ENCODE measurements at regions not wholly inside any gene's neighbourhood (a gene's known extent, or its start where the extent isn't known, plus 50 kb on each side); places are given as distances from the start of the nearest gene placed in this dataset.

DNA sequence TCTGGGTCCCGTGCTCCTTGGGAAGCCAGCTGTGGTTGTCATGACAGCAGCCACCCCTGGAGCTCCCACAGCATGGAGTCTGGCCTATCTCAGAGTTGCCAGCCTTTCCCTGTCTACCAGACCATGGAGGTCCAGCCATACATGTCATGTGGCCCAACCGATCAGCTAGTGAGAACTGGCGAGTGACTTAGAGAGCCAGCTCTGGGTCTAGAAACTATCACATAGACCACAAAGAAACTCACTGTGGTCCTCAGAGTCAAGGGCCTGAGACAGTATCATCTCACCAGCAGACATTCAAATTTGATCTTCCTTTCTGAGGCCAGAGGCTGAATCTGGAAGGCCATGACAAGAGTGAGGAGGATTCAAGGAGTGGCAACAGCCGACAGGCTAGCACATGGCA is 223.3 kb upstream of the GPR26 start:
- TF ChIP-seq, protein P1, sequence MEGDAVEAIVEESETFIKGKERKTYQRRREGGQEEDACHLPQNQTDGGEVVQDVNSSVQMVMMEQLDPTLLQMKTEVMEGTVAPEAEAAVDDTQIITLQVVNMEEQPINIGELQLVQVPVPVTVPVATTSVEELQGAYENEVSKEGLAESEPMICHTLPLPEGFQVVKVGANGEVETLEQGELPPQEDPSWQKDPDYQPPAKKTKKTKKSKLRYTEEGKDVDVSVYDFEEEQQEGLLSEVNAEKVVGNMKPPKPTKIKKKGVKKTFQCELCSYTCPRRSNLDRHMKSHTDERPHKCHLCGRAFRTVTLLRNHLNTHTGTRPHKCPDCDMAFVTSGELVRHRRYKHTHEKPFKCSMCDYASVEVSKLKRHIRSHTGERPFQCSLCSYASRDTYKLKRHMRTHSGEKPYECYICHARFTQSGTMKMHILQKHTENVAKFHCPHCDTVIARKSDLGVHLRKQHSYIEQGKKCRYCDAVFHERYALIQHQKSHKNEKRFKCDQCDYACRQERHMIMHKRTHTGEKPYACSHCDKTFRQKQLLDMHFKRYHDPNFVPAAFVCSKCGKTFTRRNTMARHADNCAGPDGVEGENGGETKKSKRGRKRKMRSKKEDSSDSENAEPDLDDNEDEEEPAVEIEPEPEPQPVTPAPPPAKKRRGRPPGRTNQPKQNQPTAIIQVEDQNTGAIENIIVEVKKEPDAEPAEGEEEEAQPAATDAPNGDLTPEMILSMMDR (IDR thresholded peaks at IDR 0.05): no peak
- TF ChIP-seq POLR2AphosphoS5 (IDR thresholded peaks at IDR 0.05) (no peak), POLR2A (IDR thresholded peaks at IDR 0.05) (no peak), EP300 (IDR thresholded peaks at IDR 0.05) (no peak)
